T1000 (cell line): ENCODE measurements at regions not wholly inside any gene's neighbourhood (a gene's known extent, or its start where the extent isn't known, plus 50 kb on each side); places are given as distances from the start of the nearest gene placed in this dataset.
"Not testable (repeated sequence)": the region's sequence is repeated elsewhere in the genome, so short reads cannot be mapped to it uniquely, and the experiment has no call there.

Experiments used
- DNase-seq: peaks from one replicate; lab custom pipeline; 2025; ENCODE audit warnings: mixed read lengths; lab: John Stamatoyannopoulos, UW

GRCh38 chr2:132220589-132220988 lies 58.8 kb upstream of the ANKRD30BL start:
- not testable (repeated sequence) for DNase-seq

- not testable (repeated sequence) for DNase-seq
Observed at GRCh38 chr2:132221886-132222285, 60.1 kb upstream of the ANKRD30BL start.

- no peak for DNase-seq
Observed at GRCh38 chr2:132252191-132252893, 90.6 kb upstream of the ANKRD30BL start.

- DNase-seq: no peak
Observed at GRCh38 chr2:132252894-132253264, 91.1 kb upstream of the ANKRD30BL start.

- no peak for DNase-seq
Observed at GRCh38 chr2:132253496-132254305, 91.9 kb upstream of the ANKRD30BL start.

- not testable (repeated sequence) for DNase-seq
Observed at GRCh38 chr2:132254306-132254919, 92.7 kb upstream of the ANKRD30BL start.

- no peak for DNase-seq
Observed at GRCh38 chr2:132255714-132256113, 94.0 kb upstream of the ANKRD30BL start.

- DNase-seq: no peak
Observed at GRCh38 chr2:132256251-132256902, 94.6 kb upstream of the ANKRD30BL start.

GRCh38 chr2:132256903-132257300 lies 95.2 kb upstream of the ANKRD30BL start:
- not testable (repeated sequence) for DNase-seq

GRCh38 chr2:132257301-132258171 lies 95.8 kb upstream of the ANKRD30BL start:
- not testable (repeated sequence) for DNase-seq

- not testable (repeated sequence) for DNase-seq
Observed at GRCh38 chr2:132259276-132259675, 97.5 kb upstream of the ANKRD30BL start.

- DNase-seq: not testable (repeated sequence)
Observed at GRCh38 chr2:132265595-132265994, 103.8 kb upstream of the ANKRD30BL start.

GRCh38 chr2:132267105-132267497 lies 105.3 kb upstream of the ANKRD30BL start:
- DNase-seq: no peak

- not testable (repeated sequence) for DNase-seq
Observed at GRCh38 chr2:132267498-132268283, 105.9 kb upstream of the ANKRD30BL start.

- DNase-seq: not testable (repeated sequence)
Observed at GRCh38 chr2:132268284-132268976, 106.7 kb upstream of the ANKRD30BL start.

GRCh38 chr2:132268977-132269523 lies 107.3 kb upstream of the ANKRD30BL start:
- DNase-seq: no peak

GRCh38 chr2:132270255-132270654 lies 108.5 kb upstream of the ANKRD30BL start:
- no peak for DNase-seq

- DNase-seq: no peak
Observed at GRCh38 chr2:132270981-132271546, 109.3 kb upstream of the ANKRD30BL start.

- not testable (repeated sequence) for DNase-seq
Observed at GRCh38 chr2:132271794-132272193, 110.0 kb upstream of the ANKRD30BL start.
